HUES64 (cell line): ENCODE measurements at regions not wholly inside any gene's neighbourhood (a gene's known extent, or its start where the extent isn't known, plus 50 kb on each side); places are given as distances from the start of the nearest gene placed in this dataset.

Source experiments
- H3K27ac ChIP-seq: 2 replicates; pipeline ENCODE4 v1.7.0; 2013; ENCODE audit warnings: low read depth, low read length, inconsistent platforms
- H3K27me3 ChIP-seq: 2 replicates; pipeline ENCODE4 v1.6.1; 2013; ENCODE audit warnings: mild to moderate bottlenecking, low read length; ENCODE audit not compliant: insufficient read depth
- H3K36me3 ChIP-seq: 2 replicates; pipeline ENCODE4 v1.6.1; 2013; ENCODE audit warnings: mild to moderate bottlenecking, low read length; ENCODE audit not compliant: insufficient read depth
- H3K4me1 ChIP-seq: 2 replicates; pipeline ENCODE4 v1.6.1; 2013; ENCODE audit warnings: mild to moderate bottlenecking, low read length, moderate library complexity; ENCODE audit not compliant: insufficient read depth
- H3K4me3 ChIP-seq: 2 replicates; pipeline ENCODE4 v1.5.1; 2013; ENCODE audit warnings: mild to moderate bottlenecking, low read length, moderate library complexity
- H3K9ac ChIP-seq: 2 replicates; pipeline ENCODE4 v1.6.1; 2013; ENCODE audit warnings: mild to moderate bottlenecking, low read depth, low read length
- H3K9me3 ChIP-seq: 2 replicates; pipeline ENCODE4 v1.6.1; 2013; ENCODE audit warnings: low read depth, low read length; ENCODE audit not compliant: insufficient read depth
- WGBS: fragments of 150-250, 120-280 bp; methylation state at CpG from one replicate; pipeline ENCODE4 v1.1.7; 2013; ENCODE audit warnings: missing lambda C conversion rate; 5-methylcytosine and 5-hydroxymethylcytosine counted together

DNA sequence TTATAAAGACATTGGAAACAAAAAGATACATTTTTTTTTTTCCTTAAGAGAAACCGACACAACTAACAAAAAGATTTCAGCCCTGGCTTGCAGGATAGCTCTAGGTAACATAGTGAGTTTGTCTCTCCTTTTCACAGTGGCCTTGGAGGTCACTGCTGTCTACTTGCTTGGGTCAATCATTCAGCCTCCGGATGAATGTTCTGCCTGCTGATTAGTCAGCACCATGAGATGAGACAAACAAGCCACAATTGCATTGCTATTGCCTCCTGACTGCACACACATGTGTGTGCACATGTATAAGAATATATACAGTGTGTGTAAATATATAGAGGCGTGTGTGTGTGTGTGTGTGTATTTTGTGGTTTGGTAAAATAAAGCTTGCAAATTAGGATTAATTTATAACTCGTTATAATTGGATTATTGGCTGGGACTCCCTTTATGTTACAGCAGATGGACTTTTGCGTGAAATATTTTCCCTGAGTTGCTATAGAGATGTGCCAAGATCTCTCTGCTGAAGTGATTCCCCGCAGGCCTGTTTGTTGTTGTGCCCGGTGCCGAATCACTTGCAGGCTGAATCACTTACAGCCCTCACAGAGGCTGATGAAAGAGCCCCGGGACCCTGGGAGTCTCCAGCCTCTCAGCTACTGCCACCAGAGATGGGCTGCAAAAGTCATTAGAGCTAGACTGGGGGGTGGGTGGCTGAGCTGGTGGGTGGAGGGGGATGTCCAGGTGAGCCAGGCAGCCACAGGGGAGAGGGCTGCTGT, 161.2 kb downstream of the FGF18 start:
- no peak overlapping the region for H3K4me3 ChIP-seq
- H3K9ac ChIP-seq: no peak overlapping the region
- H3K27me3 ChIP-seq: no peaks in the 10 kb centered on the region
- no peak overlapping the region for H3K27ac ChIP-seq
- peaks cover 10% of the 10 kb centered on the region for H3K4me1 ChIP-seq
- H3K9me3 ChIP-seq: 0 out of 2 replicates have a peak, but pooled peaks cover 3% of the 10 kb centered on the region
- 78% methylated on average over 9 of the region's 9 CpGs for WGBS
- H3K36me3 ChIP-seq: no peaks in the 10 kb centered on the region

GRCh38 chr5:171581781-171582180, 162.3 kb downstream of the FGF18 start:
- WGBS: 93% methylated on average over 7 of the region's 7 CpGs
- H3K27me3 ChIP-seq: no peaks in the 10 kb centered on the region
- H3K4me1 ChIP-seq: peaks cover 10% of the 10 kb centered on the region
- no peaks in the 10 kb centered on the region for H3K9me3 ChIP-seq
- no peak overlapping the region for H3K27ac ChIP-seq
- H3K9ac ChIP-seq: no peak overlapping the region
- H3K36me3 ChIP-seq: no peaks in the 10 kb centered on the region
- no peak overlapping the region for H3K4me3 ChIP-seq

DNA sequence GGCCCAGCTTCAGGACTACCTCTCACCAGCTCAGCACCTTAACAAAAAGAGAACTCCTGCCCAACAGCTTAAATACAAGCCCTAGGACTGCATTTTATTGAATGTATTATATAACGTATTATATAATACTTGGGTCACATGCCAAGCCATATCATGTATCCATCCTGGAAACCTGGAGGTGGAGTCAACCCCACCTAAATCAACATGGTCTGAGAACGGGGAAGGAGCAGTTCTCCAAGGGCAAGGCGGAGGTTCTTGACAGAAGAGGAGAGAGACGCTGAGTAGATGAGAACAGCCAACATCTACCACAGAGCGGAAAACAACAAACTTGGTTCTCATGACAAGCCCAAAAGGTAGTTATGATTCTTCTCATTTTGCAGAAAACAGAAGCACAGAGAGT, 163.4 kb downstream of the FGF18 start:
- Histone ChIP-seq H3K36me3 (no peaks in the 10 kb centered on the region), H3K9me3 (no peaks in the 10 kb centered on the region), H3K27me3 (no peaks in the 10 kb centered on the region), H3K4me1 (peaks cover 10% of the 10 kb centered on the region), H3K9ac (no peak overlapping the region), H3K4me3 (no peak overlapping the region), H3K27ac (no peak overlapping the region)
- WGBS: 96% methylated on average over 4 of the region's 5 CpGs

- H3K36me3 ChIP-seq: no peaks in the 10 kb centered on the region
- no peaks in the 10 kb centered on the region for H3K9me3 ChIP-seq
- no peak overlapping the region for H3K4me3 ChIP-seq
- H3K27ac ChIP-seq: no peak overlapping the region
- WGBS: 96% methylated on average over 9 of the region's 9 CpGs
- H3K9ac ChIP-seq: no peak overlapping the region
- H3K4me1 ChIP-seq: no peaks in the 10 kb centered on the region
- no peaks in the 10 kb centered on the region for H3K27me3 ChIP-seq
These were observed 166.5 kb downstream of the FGF18 start for GRCh38 chr5:171585981-171586380.

DNA sequence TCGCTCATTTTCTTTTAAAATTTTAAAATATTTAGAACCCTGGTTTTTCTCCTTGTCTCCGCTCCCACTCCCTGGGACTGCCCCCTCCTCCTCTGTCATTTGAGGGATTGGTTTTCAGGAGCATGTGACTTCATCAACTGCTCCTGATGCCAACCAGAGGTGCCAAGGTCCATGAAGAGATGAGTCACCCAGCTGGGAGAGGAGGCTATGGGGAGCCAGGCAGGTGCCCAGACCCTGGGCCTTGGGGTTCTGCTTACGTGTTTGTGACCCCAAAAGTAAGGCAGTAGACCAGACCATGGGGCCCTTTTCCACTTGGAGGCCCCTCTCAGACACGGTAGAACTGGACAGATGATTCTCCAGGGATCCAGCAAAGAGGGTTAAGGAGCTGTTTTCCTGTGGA, 167.0 kb downstream of the FGF18 start:
- WGBS: 70% methylated on average over 4 of the region's 4 CpGs
- H3K4me3 ChIP-seq: no peak overlapping the region
- H3K27ac ChIP-seq: no peak overlapping the region
- H3K36me3 ChIP-seq: no peaks in the 10 kb centered on the region
- H3K4me1 ChIP-seq: no peaks in the 10 kb centered on the region
- no peaks in the 10 kb centered on the region for H3K27me3 ChIP-seq
- no peaks in the 10 kb centered on the region for H3K9me3 ChIP-seq
- H3K9ac ChIP-seq: no peak overlapping the region

DNA sequence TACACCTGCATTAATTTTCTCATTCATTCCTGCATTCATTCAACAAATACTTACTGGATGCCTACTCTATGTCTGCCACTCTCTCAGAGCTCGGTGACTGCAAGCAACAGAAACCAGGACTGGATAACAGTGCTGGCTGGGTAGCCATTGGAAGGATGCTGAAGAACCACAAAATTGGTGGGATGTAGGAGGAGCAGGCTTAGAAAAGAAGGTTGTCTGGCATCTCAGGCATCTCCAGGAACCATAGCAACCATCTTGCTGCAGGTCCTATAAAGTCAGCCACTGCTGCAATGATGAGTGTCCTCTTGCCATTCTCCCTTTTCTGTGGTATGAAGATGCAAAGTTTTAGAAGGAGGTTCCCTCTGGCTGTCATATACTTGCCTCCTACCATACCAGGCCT, 168.6 kb downstream of the FGF18 start:
- Histone ChIP-seq H3K27me3 (no peaks in the 10 kb centered on the region), H3K9ac (no peak overlapping the region), H3K27ac (no peak overlapping the region), H3K36me3 (no peaks in the 10 kb centered on the region), H3K9me3 (no peaks in the 10 kb centered on the region), H3K4me1 (no peaks in the 10 kb centered on the region; the same call in 1 of the 2 replicates), H3K4me3 (no peak overlapping the region)
- 93% methylated on average over 1 of the region's 1 CpG for WGBS

DNA sequence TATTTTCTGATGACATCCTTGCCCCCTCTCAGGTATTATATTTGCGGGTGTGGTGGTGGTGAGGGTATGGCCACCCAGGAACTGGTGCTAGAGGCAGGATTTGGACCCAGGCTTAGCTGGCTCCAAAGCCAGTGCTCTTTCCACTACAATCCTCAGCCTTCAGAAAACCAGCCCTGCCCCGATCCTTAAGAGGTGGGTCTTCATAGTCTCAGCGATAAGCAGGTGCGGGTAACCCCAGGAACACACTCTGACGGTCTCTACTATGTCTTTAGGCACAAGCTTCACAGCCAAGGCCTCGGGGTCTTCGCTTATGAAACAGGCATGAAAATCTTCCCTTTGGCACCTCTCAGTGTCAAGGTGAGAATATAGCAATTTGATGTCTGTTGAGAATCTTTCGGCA, 169.3 kb downstream of the FGF18 start:
- Histone ChIP-seq H3K4me1 (no peaks in the 10 kb centered on the region; the same call in 1 of the 2 replicates), H3K27ac (no peak overlapping the region), H3K36me3 (no peaks in the 10 kb centered on the region), H3K4me3 (no peak overlapping the region), H3K27me3 (no peaks in the 10 kb centered on the region), H3K9ac (no peak overlapping the region), H3K9me3 (no peaks in the 10 kb centered on the region)
- 92% methylated on average over 8 of the region's 8 CpGs for WGBS

DNA sequence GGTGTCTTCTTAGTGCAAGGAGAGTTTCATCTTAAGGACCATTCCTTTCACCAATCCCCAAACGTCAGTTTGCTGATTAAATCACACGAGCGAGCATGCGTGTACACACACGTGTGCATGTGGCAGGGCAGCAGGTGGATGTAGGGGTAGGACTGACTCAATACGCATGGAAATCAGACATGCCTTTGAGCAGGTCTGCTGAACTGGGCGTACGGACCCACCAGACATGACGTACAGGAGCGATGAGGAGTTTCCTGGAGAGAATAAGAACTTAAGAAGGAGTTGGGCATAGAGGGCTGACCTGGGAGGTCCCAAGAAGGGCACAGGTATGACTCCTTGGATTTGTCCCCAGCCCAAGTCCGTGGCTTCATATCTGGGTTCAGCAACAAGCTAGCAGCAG, 170.0 kb downstream of the FGF18 start:
- H3K9ac ChIP-seq: no peak overlapping the region
- H3K27ac ChIP-seq: no peak overlapping the region
- 93% methylated on average over 11 of the region's 11 CpGs for WGBS
- H3K4me1 ChIP-seq: no peaks in the 10 kb centered on the region; the same call in 1 of the 2 replicates
- H3K9me3 ChIP-seq: no peaks in the 10 kb centered on the region
- no peaks in the 10 kb centered on the region for H3K36me3 ChIP-seq
- no peak overlapping the region for H3K4me3 ChIP-seq
- no peaks in the 10 kb centered on the region for H3K27me3 ChIP-seq

DNA sequence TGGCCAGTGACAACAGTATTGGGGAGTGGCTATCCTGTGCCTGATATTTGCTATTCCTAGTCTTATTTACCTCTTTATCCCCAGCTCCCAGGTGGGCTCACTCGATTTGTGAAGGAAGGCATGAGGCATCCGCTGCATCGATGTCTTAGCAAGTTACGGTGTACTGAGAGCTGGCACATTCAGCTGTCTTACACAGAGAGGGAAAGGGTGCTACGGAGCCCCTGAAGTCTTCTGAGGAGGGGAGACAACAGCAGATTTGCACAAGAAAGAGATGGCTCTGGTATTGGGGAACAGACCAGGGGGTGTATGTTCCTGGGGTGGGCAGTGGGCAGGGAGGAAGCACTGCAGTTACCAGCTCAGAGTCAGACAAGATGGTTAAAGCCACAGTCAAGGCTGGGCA, 172.6 kb downstream of the FGF18 start:
- no peaks in the 10 kb centered on the region for H3K36me3 ChIP-seq
- no peak overlapping the region for H3K9ac ChIP-seq
- no peaks in the 10 kb centered on the region for H3K27me3 ChIP-seq
- no peak overlapping the region for H3K4me3 ChIP-seq
- H3K9me3 ChIP-seq: no peaks in the 10 kb centered on the region
- H3K27ac ChIP-seq: no peak overlapping the region
- 93% methylated on average over 5 of the region's 5 CpGs for WGBS
- peaks cover 7% of the 10 kb centered on the region; the same call in 1 of the 2 replicates for H3K4me1 ChIP-seq

- 92% methylated on average over 3 of the region's 3 CpGs for WGBS
- Histone ChIP-seq H3K4me3 (no peak overlapping the region), H3K9ac (no peak overlapping the region), H3K4me1 (peaks cover 7% of the 10 kb centered on the region; the same call in 1 of the 2 replicates), H3K36me3 (no peaks in the 10 kb centered on the region), H3K27ac (no peak overlapping the region), H3K27me3 (no peaks in the 10 kb centered on the region), H3K9me3 (no peaks in the 10 kb centered on the region)
These were observed 173.3 kb downstream of the FGF18 start for GRCh38 chr5:171592736-171593135.

GRCh38 chr5:171593401-171593800, 174.0 kb downstream of the FGF18 start:
- Histone ChIP-seq H3K9ac (no peak overlapping the region), H3K4me3 (no peak overlapping the region), H3K9me3 (no peaks in the 10 kb centered on the region), H3K27ac (no peak overlapping the region), H3K27me3 (no peaks in the 10 kb centered on the region), H3K4me1 (peaks cover 7% of the 10 kb centered on the region; the same call in 1 of the 2 replicates), H3K36me3 (no peaks in the 10 kb centered on the region)
- 95% methylated on average over 7 of the region's 7 CpGs for WGBS

DNA sequence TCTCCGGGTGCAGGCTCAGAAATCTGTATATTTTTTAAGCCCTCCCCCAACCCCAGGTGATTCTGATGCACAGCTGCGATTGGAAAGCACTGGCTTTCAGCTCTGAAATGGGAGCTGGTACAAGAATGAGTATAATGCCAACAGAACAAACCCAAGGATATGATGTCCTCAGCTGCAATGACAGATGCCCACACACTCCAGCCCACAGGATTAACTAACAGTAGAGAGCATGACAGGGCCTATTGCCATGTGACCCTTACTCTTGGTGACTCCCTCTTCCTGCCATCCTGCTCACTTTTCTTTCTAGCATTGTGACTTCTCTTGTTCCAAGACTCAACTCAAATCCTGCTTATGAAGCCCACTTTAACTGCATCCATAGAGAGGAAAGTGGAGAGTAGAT, 174.5 kb downstream of the FGF18 start:
- Histone ChIP-seq H3K4me1 (peaks cover 7% of the 10 kb centered on the region; the same call in 1 of the 2 replicates), H3K9ac (no peak overlapping the region), H3K27me3 (no peaks in the 10 kb centered on the region), H3K9me3 (no peaks in the 10 kb centered on the region), H3K27ac (no peak overlapping the region), H3K36me3 (no peaks in the 10 kb centered on the region), H3K4me3 (no peak overlapping the region)
- WGBS: 83% methylated on average over 2 of the region's 2 CpGs
